ENCODE measurements at regions not wholly inside any gene's neighbourhood (a gene's known extent, or its start where the extent isn't known, plus 50 kb on each side); places are given as distances from the start of the nearest gene placed in this dataset.

DNA sequence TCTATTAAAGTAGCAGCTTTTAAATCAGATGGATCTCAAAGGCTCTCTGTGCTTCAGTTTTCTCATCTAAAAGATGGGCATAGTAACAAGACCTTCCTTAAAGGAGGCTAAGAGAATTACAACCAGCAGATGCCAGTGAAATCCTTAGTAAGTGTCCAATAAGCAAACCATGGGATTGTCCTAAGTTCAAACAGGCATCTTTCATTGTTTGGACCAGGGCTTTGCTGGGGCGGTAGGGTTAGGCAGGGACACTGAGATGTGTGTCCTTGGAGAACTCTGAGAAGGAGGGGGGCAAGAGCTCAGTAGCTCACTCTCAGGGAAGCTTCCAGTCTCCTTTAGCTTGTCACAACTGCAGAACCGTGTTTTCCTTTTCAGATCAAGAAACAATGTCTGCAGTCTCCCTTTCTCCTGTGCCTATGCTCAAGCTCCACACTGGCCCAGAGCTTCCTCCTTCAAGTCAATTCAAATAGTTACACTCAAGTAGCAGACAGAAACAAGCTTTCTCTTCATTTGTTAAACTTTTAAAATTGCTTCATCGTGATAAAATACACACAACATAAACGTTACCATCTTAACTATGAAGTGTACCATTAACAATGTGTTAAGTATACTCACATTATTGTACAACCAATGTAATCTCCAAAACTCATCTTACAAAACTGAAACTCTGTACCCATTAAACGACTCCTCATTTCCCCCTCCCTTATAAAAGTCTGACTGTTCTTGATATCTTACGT is 216.2 kb downstream of the PIK3R1 start:
- in situ Hi-C loops (cut with HindIII; ENCODE audit: low pct_unique_long_range_greater_than_20kb, low sequenced_read_pairs): no loop called here
- H3K4me3 ChIP-seq (ENCODE audit: low read depth in 2 of 2, low read length in 2 of 2): no peak overlapping the region
- BruUV-seq (replicated peaks): no TSS peak
- ChIA-PET POLR2A (no interaction called here), CTCF (no interaction called here)
- no peaks in the 10 kb centered on the region for H3K27me3 ChIP-seq (ENCODE audit: control insufficient read depth, insufficient read depth, low read length)
- no peaks in the 10 kb centered on the region for H3K4me1 ChIP-seq (ENCODE audit: control insufficient read depth, insufficient read depth, low read length)
- no peak for TF ChIP-seq SIN3A (IDR thresholded peaks at IDR 0.05; ENCODE audit: borderline replicate concordance, insufficient read depth, low read depth, low read length)
- no peak for TF ChIP-seq TCF7L2 (IDR thresholded peaks at IDR 0.05; ENCODE audit: low read depth, low read length)
- TF ChIP-seq, protein P1, sequence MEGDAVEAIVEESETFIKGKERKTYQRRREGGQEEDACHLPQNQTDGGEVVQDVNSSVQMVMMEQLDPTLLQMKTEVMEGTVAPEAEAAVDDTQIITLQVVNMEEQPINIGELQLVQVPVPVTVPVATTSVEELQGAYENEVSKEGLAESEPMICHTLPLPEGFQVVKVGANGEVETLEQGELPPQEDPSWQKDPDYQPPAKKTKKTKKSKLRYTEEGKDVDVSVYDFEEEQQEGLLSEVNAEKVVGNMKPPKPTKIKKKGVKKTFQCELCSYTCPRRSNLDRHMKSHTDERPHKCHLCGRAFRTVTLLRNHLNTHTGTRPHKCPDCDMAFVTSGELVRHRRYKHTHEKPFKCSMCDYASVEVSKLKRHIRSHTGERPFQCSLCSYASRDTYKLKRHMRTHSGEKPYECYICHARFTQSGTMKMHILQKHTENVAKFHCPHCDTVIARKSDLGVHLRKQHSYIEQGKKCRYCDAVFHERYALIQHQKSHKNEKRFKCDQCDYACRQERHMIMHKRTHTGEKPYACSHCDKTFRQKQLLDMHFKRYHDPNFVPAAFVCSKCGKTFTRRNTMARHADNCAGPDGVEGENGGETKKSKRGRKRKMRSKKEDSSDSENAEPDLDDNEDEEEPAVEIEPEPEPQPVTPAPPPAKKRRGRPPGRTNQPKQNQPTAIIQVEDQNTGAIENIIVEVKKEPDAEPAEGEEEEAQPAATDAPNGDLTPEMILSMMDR (IDR thresholded peaks at IDR 0.05): no peak
- TF ChIP-seq POLR2AphosphoS5 (IDR thresholded peaks at IDR 0.05; ENCODE audit: low read depth, low read length): no peak
- TF ChIP-seq, protein P2, sequence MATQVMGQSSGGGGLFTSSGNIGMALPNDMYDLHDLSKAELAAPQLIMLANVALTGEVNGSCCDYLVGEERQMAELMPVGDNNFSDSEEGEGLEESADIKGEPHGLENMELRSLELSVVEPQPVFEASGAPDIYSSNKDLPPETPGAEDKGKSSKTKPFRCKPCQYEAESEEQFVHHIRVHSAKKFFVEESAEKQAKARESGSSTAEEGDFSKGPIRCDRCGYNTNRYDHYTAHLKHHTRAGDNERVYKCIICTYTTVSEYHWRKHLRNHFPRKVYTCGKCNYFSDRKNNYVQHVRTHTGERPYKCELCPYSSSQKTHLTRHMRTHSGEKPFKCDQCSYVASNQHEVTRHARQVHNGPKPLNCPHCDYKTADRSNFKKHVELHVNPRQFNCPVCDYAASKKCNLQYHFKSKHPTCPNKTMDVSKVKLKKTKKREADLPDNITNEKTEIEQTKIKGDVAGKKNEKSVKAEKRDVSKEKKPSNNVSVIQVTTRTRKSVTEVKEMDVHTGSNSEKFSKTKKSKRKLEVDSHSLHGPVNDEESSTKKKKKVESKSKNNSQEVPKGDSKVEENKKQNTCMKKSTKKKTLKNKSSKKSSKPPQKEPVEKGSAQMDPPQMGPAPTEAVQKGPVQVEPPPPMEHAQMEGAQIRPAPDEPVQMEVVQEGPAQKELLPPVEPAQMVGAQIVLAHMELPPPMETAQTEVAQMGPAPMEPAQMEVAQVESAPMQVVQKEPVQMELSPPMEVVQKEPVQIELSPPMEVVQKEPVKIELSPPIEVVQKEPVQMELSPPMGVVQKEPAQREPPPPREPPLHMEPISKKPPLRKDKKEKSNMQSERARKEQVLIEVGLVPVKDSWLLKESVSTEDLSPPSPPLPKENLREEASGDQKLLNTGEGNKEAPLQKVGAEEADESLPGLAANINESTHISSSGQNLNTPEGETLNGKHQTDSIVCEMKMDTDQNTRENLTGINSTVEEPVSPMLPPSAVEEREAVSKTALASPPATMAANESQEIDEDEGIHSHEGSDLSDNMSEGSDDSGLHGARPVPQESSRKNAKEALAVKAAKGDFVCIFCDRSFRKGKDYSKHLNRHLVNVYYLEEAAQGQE (IDR thresholded peaks at IDR 0.05; ENCODE audit: insufficient read depth in 1 of 2, low read depth in 2 of 2, low read length in 1 of 2): no peak
- no peak overlapping the region for H3K27ac ChIP-seq (ENCODE audit: low read length)
- intact Hi-C loops (cut with micrococcal nuclease; ENCODE audit: unreplicated experiment): no loop called here
- no peaks in the 10 kb centered on the region for H3K9me3 ChIP-seq (ENCODE audit: control insufficient read depth, insufficient read depth, low read depth, low read length)
- H3K36me3 ChIP-seq (ENCODE audit: control insufficient read depth, insufficient read depth, low read length): no peaks in the 10 kb centered on the region
- no peak for DNase-seq (ENCODE audit: low read depth, low spot score)
- ATAC-seq: no peak

- TF ChIP-seq, protein P2 (IDR thresholded peaks at IDR 0.05; ENCODE audit: insufficient read depth in 1 of 2, low read depth in 2 of 2, low read length in 1 of 2): no peak
- no peak for TF ChIP-seq POLR2AphosphoS5 (IDR thresholded peaks at IDR 0.05; ENCODE audit: low read depth, low read length)
- TF ChIP-seq, protein P1 (IDR thresholded peaks at IDR 0.05): no peak
- no peak for TF ChIP-seq TCF7L2 (IDR thresholded peaks at IDR 0.05; ENCODE audit: low read depth, low read length)
- no peak for TF ChIP-seq SIN3A (IDR thresholded peaks at IDR 0.05; ENCODE audit: borderline replicate concordance, insufficient read depth, low read depth, low read length)
- BruUV-seq (replicated peaks): no TSS peak
- H3K4me3 ChIP-seq (ENCODE audit: low read depth in 2 of 2, low read length in 2 of 2): no peak overlapping the region
- in situ Hi-C loops (cut with HindIII; ENCODE audit: low pct_unique_long_range_greater_than_20kb, low sequenced_read_pairs): no loop called here
- H3K9me3 ChIP-seq (ENCODE audit: control insufficient read depth, insufficient read depth, low read depth, low read length): no peaks in the 10 kb centered on the region
- no peak overlapping the region for H3K27ac ChIP-seq (ENCODE audit: low read length)
- ATAC-seq (no peak), DNase-seq (ENCODE audit: low read depth, low spot score) (no peak)
- no peaks in the 10 kb centered on the region for H3K27me3 ChIP-seq (ENCODE audit: control insufficient read depth, insufficient read depth, low read length)
- POLR2A ChIA-PET: no interaction called here
- H3K4me1 ChIP-seq (ENCODE audit: control insufficient read depth, insufficient read depth, low read length): no peaks in the 10 kb centered on the region
- intact Hi-C loops (cut with micrococcal nuclease; ENCODE audit: unreplicated experiment): no loop called here
- no peaks in the 10 kb centered on the region for H3K36me3 ChIP-seq (ENCODE audit: control insufficient read depth, insufficient read depth, low read length)
- CTCF ChIA-PET: no interaction called here
These were observed 217.1 kb downstream of the PIK3R1 start for GRCh38 chr5:68432682-68433081.
